HG03442 (cell line): ENCODE measurements at regions not wholly inside any gene's neighbourhood (a gene's known extent, or its start where the extent isn't known, plus 50 kb on each side); places are given as distances from the start of the nearest gene placed in this dataset.
A peak's percentile ranks its signal among the peaks of the same experiment; 100 is the strongest.
"Not testable (repeated sequence)": the region's sequence is repeated elsewhere in the genome, so short reads cannot be mapped to it uniquely, and the experiment has no call there.

ENCODE experiments used
- ATAC-seq: cut with Tn5 transposase; IDR thresholded peaks from one replicate; pipeline ENCODE4 v1.9.1; 2021; ENCODE audit warnings: mild to moderate bottlenecking, moderate library complexity; ENCODE audit not compliant: unreplicated experiment

- peak; percentile 39 for ATAC-seq
Measured at GRCh38 chr4:116180157-116180601, 905.2 kb downstream of the TRAM1L1 start.

DNA sequence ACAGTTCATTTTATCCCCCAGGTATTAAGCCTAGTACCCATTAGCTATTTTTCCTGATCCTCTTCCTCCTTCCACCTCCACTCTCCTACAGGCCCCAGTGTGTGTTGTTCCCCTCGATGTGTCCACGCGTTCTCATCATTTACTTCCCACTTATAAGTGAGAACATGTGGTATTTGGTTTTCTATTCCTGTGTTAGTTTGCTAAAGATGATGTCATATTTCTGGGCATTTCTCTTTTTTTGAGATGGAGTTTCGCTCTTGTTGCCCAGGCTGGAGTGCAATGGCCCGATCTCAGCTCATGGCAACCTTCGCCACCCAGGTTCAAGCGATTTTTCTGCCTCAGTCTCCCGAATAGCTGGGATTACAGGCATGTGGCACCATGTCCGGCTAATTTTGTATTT is 934.0 kb downstream of the TRAM1L1 start:
- ATAC-seq, result not testable (repeated sequence)

- ATAC-seq, result no peak
Measured at GRCh38 chr4:116150152-116150551, 935.2 kb downstream of the TRAM1L1 start.

- no peak for ATAC-seq
Measured at GRCh38 chr4:116143198-116143597, 942.2 kb downstream of the TRAM1L1 start.

DNA sequence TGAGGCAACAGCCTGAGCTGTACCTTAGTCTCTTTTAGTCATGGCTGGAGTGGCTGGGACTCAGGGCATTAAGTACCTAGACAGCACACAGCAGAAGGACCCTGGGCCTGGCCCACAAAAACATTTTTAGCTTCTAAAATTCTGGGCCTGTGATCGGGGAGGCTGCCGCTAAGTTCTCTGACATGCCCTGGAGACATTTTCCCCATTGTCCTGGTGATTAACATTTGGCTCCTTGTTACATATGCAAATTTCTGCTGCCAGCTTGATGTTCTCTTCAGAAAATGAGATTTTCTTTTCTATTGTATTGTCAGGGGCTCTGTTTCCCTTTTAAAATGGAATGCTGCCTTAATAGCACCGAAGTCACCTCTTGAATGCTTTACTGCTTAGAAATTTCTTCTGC is 952.4 kb downstream of the TRAM1L1 start:
- no peak for ATAC-seq

- ATAC-seq, result no peak
Measured at GRCh38 chr4:116126794-116127193, 958.6 kb downstream of the TRAM1L1 start.

- ATAC-seq, result no peak
Measured at GRCh38 chr4:116122124-116122523, 963.3 kb downstream of the TRAM1L1 start.

DNA sequence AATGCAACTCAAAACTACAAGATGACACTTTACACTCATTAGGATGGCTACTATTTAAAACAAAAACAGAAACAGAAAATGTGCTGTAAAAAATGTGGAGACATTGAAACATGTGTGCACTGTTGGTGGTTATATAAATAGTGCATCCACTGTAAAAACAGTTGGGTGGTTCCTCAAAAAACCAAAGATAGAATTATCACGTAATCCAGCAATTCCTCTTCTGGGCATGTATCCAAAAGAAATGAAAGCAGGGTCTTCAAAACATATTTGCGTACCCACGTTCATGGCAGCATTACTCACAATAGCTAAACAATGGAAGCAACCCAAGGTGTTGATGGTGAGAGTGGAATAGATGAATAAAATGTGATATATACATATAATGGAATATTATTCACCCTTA is 967.2 kb downstream of the TRAM1L1 start:
- ATAC-seq, result no peak

- not testable (repeated sequence) for ATAC-seq
Measured at GRCh38 chr4:116112861-116113260, 972.5 kb downstream of the TRAM1L1 start.

GRCh38 chr4:116110713-116111112 is 974.7 kb downstream of the TRAM1L1 start:
- no peak for ATAC-seq

- no peak for ATAC-seq
Measured at GRCh38 chr4:116108606-116109005, 976.8 kb downstream of the TRAM1L1 start.

GRCh38 chr4:116101321-116101720 is 984.1 kb downstream of the TRAM1L1 start:
- ATAC-seq, result no peak

GRCh38 chr4:116099596-116099995 is 985.8 kb downstream of the TRAM1L1 start:
- ATAC-seq, result no peak

DNA sequence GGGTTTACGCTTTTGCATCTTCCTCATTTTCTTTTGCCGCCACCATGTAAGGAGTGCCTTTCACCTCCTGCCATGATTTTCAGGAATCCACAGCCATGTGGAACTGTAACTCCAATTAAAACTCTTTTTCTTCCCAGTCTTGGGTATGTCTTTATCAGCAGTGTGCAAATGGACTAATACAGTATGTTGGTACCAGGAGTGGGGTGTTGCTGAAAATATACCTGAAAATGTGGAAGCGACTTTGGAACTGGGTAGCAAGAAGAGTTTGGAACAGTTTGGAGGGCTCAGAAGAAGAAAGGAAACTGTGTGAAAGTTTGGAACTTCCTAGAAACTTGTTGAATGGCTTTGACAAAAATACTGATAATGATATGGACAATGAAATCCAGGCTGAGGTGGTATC is 983.9 kb upstream of the NDST4 start:
- ATAC-seq, result not testable (repeated sequence)

DNA sequence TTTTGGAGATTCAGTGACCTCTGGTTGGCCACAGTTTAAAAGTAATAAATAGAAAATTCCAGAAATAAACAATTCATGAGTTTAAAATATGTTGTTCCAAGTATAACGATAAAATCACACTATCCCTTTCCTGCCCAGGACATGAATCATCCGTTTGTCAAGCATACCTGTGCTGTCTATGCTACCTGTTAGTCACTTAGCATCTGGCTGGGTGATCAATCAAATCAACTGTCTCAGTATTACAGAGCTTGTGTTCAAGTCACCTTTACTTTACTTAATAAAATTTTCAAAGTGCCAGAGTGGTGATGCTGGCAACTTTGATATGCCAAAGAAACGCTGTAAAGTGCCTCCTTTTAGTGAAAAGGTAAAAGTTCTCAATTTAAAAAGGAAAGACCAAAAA is 979.5 kb upstream of the NDST4 start:
- ATAC-seq, result no peak

GRCh38 chr4:116088771-116089170 is 975.4 kb upstream of the NDST4 start:
- ATAC-seq, result no peak

- no peak for ATAC-seq
Measured at GRCh38 chr4:116082808-116083366, 969.5 kb upstream of the NDST4 start.

DNA sequence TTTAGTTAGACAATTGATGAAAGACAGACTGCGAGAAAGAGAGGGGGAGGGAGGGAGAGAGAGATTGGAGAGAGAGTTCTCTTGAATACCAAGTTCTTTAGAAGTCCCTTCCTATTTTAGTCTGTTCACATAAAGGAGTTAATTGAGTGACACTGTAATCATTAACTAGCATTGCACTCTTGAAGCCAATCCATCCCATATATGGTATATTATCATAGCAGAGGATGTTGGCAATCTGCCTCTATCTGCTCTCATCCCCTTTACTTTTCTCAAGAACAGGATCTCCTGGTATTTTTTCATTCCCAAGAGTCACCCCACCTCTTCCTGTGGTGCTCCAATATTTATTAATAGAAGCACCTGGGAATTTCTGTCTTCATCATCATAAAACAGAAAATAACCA is 959.6 kb upstream of the NDST4 start:
- no peak for ATAC-seq

GRCh38 chr4:116070283-116070682 is 956.9 kb upstream of the NDST4 start:
- peak; percentile 49 for ATAC-seq

- ATAC-seq, result no peak
Measured at GRCh38 chr4:116066711-116067245, 953.4 kb upstream of the NDST4 start.

- ATAC-seq, result no peak
Measured at GRCh38 chr4:116064331-116064730, 950.9 kb upstream of the NDST4 start.

DNA sequence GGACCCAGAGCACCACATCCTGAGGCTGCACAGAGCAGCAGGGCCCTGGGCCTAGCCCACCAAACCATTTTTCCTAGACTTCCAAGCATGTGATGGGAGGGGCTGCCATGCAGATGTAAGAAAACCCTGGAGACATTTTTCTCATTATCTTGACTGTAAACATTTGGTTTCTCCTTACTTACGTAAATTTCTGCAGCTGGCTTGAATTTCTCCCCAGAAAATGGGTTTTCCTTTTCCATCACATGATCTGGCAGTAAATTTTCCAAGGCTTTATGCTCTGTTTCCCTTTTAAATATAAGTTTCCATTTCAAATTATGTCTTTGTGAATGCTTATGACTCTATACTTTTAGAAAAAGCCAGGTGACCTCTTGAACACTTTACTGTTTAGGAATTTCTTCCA is 945.9 kb upstream of the NDST4 start:
- no peak for ATAC-seq

GRCh38 chr4:116058129-116058528 is 944.7 kb upstream of the NDST4 start:
- ATAC-seq, result no peak
